ENCODE measurements at regions not wholly inside any gene's neighbourhood (a gene's known extent, or its start where the extent isn't known, plus 50 kb on each side); places are given as distances from the start of the nearest gene placed in this dataset.

DNA sequence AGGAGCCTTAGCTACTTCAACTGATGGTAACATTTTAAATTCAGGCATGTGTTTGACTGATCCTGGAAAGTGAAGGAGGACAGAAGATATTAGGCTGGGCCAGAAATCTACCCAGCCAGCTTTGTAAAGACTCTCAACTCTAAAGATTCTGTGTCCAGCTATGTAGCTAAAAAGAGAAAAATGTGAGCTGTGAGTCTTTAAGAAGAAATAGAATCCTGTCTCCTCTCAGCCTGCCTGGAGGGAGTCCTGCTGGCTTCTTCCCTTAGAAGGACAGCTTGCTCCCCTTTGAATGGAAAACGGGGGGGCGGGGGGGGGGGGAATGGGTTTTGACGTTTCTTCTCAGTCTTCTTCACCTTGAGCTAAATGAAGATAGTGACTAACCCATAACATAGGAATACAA, 54.3 kb upstream of the INTU start:
- TF ChIP-seq, protein P1, sequence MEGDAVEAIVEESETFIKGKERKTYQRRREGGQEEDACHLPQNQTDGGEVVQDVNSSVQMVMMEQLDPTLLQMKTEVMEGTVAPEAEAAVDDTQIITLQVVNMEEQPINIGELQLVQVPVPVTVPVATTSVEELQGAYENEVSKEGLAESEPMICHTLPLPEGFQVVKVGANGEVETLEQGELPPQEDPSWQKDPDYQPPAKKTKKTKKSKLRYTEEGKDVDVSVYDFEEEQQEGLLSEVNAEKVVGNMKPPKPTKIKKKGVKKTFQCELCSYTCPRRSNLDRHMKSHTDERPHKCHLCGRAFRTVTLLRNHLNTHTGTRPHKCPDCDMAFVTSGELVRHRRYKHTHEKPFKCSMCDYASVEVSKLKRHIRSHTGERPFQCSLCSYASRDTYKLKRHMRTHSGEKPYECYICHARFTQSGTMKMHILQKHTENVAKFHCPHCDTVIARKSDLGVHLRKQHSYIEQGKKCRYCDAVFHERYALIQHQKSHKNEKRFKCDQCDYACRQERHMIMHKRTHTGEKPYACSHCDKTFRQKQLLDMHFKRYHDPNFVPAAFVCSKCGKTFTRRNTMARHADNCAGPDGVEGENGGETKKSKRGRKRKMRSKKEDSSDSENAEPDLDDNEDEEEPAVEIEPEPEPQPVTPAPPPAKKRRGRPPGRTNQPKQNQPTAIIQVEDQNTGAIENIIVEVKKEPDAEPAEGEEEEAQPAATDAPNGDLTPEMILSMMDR (IDR thresholded peaks at IDR 0.05): no peak
- TF ChIP-seq EP300 (IDR thresholded peaks at IDR 0.05): no peak
